ENCODE measurements at regions not wholly inside any gene's neighbourhood (a gene's known extent, or its start where the extent isn't known, plus 50 kb on each side); places are given as distances from the start of the nearest gene placed in this dataset.

DNA sequence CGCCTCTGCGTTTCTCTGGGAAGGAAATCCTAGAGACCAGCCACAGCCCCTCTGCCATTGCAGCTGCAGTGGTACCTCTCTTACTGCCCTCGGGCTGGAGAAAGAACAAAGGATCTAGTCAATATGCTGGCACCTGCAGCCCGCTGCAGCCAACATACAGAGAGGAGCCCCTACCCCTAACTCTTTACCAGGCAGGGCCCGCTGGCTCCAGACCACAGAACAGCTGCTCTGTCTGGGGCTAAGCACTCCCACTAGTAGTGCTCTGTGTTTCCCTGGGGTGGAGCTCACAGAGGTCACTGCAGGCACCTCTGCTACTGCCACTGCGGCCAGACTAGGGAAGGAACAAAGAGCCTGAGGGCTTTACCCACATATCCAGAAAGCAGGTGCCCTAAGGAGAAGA lies 93.8 kb upstream of the IMPG1 start:
- Mint-ChIP-seq H3K27ac (no peak overlapping the region), H3K4me1 (no peaks in the 10 kb centered on the region), H3K9me3 (peaks cover 9 to 11% of the 10 kb centered on the region in 2 experiments; a peak in 3 of 5 replicates), H3K27me3 (ENCODE audit: low read depth) (peaks cover 1% of the 10 kb centered on the region; the same call in 1 of the 2 replicates), H3K4me3 (no peak overlapping the region), H3K36me3 (ENCODE audit: insufficient read depth in 1 of 3, low read depth in 3 of 3) (peaks cover 0 to 2% (median 0%) of the 10 kb centered on the region in 3 experiments; a peak in 1 of 7 replicates)
- no peak overlapping the region for H2BK20ac ChIP-seq (ENCODE audit: low read depth, low read length, poor library complexity, severe bottlenecking)
- H4K91ac ChIP-seq (ENCODE audit: insufficient read length, low read depth, low read length): no peak overlapping the region
- H3K18ac ChIP-seq (ENCODE audit: insufficient read length, low read depth, low read length): no peak overlapping the region
- no peak overlapping the region for H3K23ac ChIP-seq (ENCODE audit: insufficient read length, low read depth, low read length)
- WGBS (ENCODE audit: extremely low coverage, insufficient read length, low lambda C conversion rate): no CpG with 5 or more reads among the region's 6 CpGs
- no peaks in the 10 kb centered on the region for H3K4me1 ChIP-seq (ENCODE audit: insufficient read depth, low read length)
- no peaks in the 10 kb centered on the region for H4K20me1 ChIP-seq (ENCODE audit: control insufficient read depth, insufficient read depth, insufficient read length)
- H3K14ac ChIP-seq (ENCODE audit: insufficient read depth, low read length): no peak overlapping the region
- no peaks in the 10 kb centered on the region for H3K9me3 ChIP-seq (ENCODE audit: control insufficient read depth, low read depth, low read length)
- no peaks in the 10 kb centered on the region for H3K23me2 ChIP-seq (ENCODE audit: insufficient read length, low read depth, low read length, poor library complexity, severe bottlenecking)
- H4K5ac ChIP-seq (ENCODE audit: insufficient read length, low read depth, low read length): no peak overlapping the region
- DNase-seq: no peak
- no peaks in the 10 kb centered on the region for H3K79me2 ChIP-seq (ENCODE audit: insufficient read depth, low read length)
- no peak overlapping the region for H2BK120ac ChIP-seq (ENCODE audit: low read depth, low read length, poor library complexity, severe bottlenecking)
- no peak overlapping the region for H2AFZ ChIP-seq (ENCODE audit: low read length)
- H3K4me2 ChIP-seq (ENCODE audit: insufficient read depth, insufficient read length, low read length): no peak overlapping the region
- no peak overlapping the region for H3K27ac ChIP-seq (ENCODE audit: insufficient read length, low read depth, low read length)
- no peak overlapping the region for H3K56ac ChIP-seq (ENCODE audit: insufficient read length, low read depth, low read length)
- TF ChIP-seq, protein P1, sequence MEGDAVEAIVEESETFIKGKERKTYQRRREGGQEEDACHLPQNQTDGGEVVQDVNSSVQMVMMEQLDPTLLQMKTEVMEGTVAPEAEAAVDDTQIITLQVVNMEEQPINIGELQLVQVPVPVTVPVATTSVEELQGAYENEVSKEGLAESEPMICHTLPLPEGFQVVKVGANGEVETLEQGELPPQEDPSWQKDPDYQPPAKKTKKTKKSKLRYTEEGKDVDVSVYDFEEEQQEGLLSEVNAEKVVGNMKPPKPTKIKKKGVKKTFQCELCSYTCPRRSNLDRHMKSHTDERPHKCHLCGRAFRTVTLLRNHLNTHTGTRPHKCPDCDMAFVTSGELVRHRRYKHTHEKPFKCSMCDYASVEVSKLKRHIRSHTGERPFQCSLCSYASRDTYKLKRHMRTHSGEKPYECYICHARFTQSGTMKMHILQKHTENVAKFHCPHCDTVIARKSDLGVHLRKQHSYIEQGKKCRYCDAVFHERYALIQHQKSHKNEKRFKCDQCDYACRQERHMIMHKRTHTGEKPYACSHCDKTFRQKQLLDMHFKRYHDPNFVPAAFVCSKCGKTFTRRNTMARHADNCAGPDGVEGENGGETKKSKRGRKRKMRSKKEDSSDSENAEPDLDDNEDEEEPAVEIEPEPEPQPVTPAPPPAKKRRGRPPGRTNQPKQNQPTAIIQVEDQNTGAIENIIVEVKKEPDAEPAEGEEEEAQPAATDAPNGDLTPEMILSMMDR (conservative IDR thresholded peaks at IDR 0.05): no peak
- no peak overlapping the region for H2AK5ac ChIP-seq (ENCODE audit: insufficient read length, low read length)
- H2BK15ac ChIP-seq (ENCODE audit: low read depth, low read length): no peak overlapping the region
- H3K9ac ChIP-seq (ENCODE audit: extremely low read depth, insufficient read length, low read length): no peak overlapping the region
- H3K79me1 ChIP-seq (ENCODE audit: insufficient read depth, low read depth, low read length, poor library complexity, severe bottlenecking): no peaks in the 10 kb centered on the region
- H4K8ac ChIP-seq (replicated peaks; ENCODE audit: insufficient read length, low read depth, low read length): no peak overlapping the region
- H2BK5ac ChIP-seq (ENCODE audit: insufficient read length, low read length): no peak overlapping the region
- no peak overlapping the region for H2BK12ac ChIP-seq (ENCODE audit: insufficient read length, low read depth, low read length)
- H3T11ph ChIP-seq (ENCODE audit: low read length): no peak overlapping the region
- no peaks in the 10 kb centered on the region; the same call in 1 of the 2 replicates for H3K27me3 ChIP-seq (ENCODE audit: insufficient read depth, low read length)
- H3K4ac ChIP-seq (ENCODE audit: low read depth, low read length): no peak overlapping the region

Data from H9 (cell line).